K562 (cell line): ENCODE measurements at regions not wholly inside any gene's neighbourhood (a gene's known extent, or its start where the extent isn't known, plus 50 kb on each side); places are given as distances from the start of the nearest gene placed in this dataset.
A peak's percentile ranks its signal among the peaks of the same experiment; 100 is the strongest.

Source experiments
- ATAC-seq: fragments of 200-7000 bp; cut with Tn5 transposase; 3 replicates; pipeline ENCODE4 v1.9.1; 2020; ENCODE audit warnings: moderate library complexity
- BruUV-seq: library from RNA; stranded (reverse); fragments of 400-500 nt; replicated peaks from 2 replicates; lab custom pipeline; 2021; lab: Mats Ljungman, UMichigan
- CTCF ChIA-PET: fragments of 300-600 bp; formaldehyde crosslinking; extraction: SDS; loops from one replicate; lab custom pipeline; 2021; ENCODE audit warnings: low intra/inter-chr PET ratio; lab: Yijun Ruan, JAX
- POLR2A ChIA-PET: fragments of 300-600, 350-650 bp; sonication (Branson Sonifier 250); formaldehyde crosslinking; extraction: SDS; loops from one replicate; lab custom pipeline; 2021; ENCODE audit warnings: antibody characterized with exemption, inconsistent platforms; lab: Yijun Ruan, JAX
- DNase-seq, 4 experiments: peaks; one replicate each; pipeline versions ENCODE4 v3.0.0 to v3.0.0-alpha.2; 2011 to 2018; ENCODE audit warnings: low spot score in 3 of 4, mixed read lengths in 3 of 4; ENCODE audit errors: extremely low read depth in 1 of 4
- FAIRE-seq: peaks from 2 replicates; lab custom pipeline; 2011; peaks lifted over from hg19 to GRCh38; lab: Jason Lieb, UNC
- H2AFZ ChIP-seq: 2 replicates; pipeline ENCODE4 v1.6.0; 2011; ENCODE audit warnings: low read depth, low read length, control low read depth, inconsistent platforms
- H3K27ac ChIP-seq: fragments of 200-600 bp; 3 replicates; pipeline ENCODE4 v1.8.0; 2011; ENCODE audit warnings: low read depth, mild to moderate bottlenecking, control low read depth, inconsistent platforms, low read length, moderate library complexity, mixed read lengths; ENCODE audit errors: extremely low read depth
- H3K27me3 ChIP-seq, 2 experiments: fragments of 300-600 bp in 1 of 2; 2 replicates in 1 of 2; 3 replicates in 1 of 2; pipeline versions ENCODE4 v1.6.0 to v1.8.0; 2011; ENCODE audit warnings: inconsistent platforms in 2 of 2, low read length in 2 of 2, mild to moderate bottlenecking in 1 of 2, mixed read lengths in 1 of 2, moderate library complexity in 1 of 2; ENCODE audit not compliant: control insufficient read depth in 2 of 2, insufficient read depth in 2 of 2
- H3K36me3 ChIP-seq: fragments of 300-600 bp; 3 replicates; pipeline ENCODE4 v1.8.0; 2011; ENCODE audit warnings: mild to moderate bottlenecking, low read length, inconsistent platforms; ENCODE audit not compliant: control insufficient read depth, insufficient read depth
- H3K4me1 ChIP-seq, 2 experiments: fragments of 200-600 bp in 1 of 2; replicated peaks in 1 of 2; 2 replicates in 1 of 2; 3 replicates in 1 of 2; pipeline versions ENCODE4 v1.5.1 to v1.8.0; 2011; ENCODE audit warnings: inconsistent platforms in 2 of 2, low read length in 2 of 2, mild to moderate bottlenecking in 1 of 2, mixed read lengths in 1 of 2, moderate library complexity in 1 of 2; ENCODE audit not compliant: control insufficient read depth in 2 of 2, insufficient read depth in 2 of 2
- H3K4me2 ChIP-seq: 2 replicates; pipeline ENCODE4 v1.6.1; 2011; ENCODE audit warnings: low read length, control low read depth, inconsistent platforms, mixed read lengths; ENCODE audit not compliant: insufficient read depth
- H3K4me3 ChIP-seq: fragments of 200-600 bp; sonication (generic), shearing (Covaris generic); 2 replicates; pipeline ENCODE4 v1.5.1; 2016; ENCODE audit warnings: control low read depth, inconsistent platforms
- H3K79me2 ChIP-seq: fragments of 200-600 bp; 3 replicates; pipeline ENCODE4 v1.8.0; 2011; ENCODE audit warnings: low read length, inconsistent platforms; ENCODE audit not compliant: control insufficient read depth, insufficient read depth
- H3K9ac ChIP-seq, 2 experiments: 2 replicates each; pipeline versions ENCODE4 v1.6.0 to v1.6.1; 2011; ENCODE audit warnings: low read depth in 2 of 2, low read length in 2 of 2, control low read depth in 1 of 2, inconsistent platforms in 1 of 2, mild to moderate bottlenecking in 1 of 2, mixed read lengths in 1 of 2; ENCODE audit not compliant: insufficient read depth in 1 of 2
- H3K9me1 ChIP-seq: one replicate; pipeline ENCODE4 v1.6.0; 2011; ENCODE audit warnings: inconsistent platforms, mild to moderate bottlenecking, low read length, moderate library complexity; ENCODE audit not compliant: control insufficient read depth, insufficient read depth
- H3K9me3 ChIP-seq: replicated peaks from 2 replicates; pipeline ENCODE4 v1.5.1; 2011; ENCODE audit warnings: low read depth, low read length, inconsistent platforms; ENCODE audit not compliant: control insufficient read depth, insufficient read depth
- H4K20me1 ChIP-seq: replicated peaks from 2 replicates; pipeline ENCODE4 v1.6.1; 2011; ENCODE audit warnings: low read length, inconsistent platforms, mixed read lengths; ENCODE audit not compliant: control insufficient read depth, insufficient read depth
- CEBPB ChIP-seq: fragments of 450-650 bp; IDR thresholded peaks from 2 replicates; pipeline ENCODE4 v1.6.1; 2016; ENCODE audit warnings: missing genetic modification characterization, missing compliant biosample characterization
- ZNF561 ChIP-seq: fragments of 450-650 bp; formaldehyde crosslinking; conservative IDR thresholded peaks from 2 replicates; pipeline ENCODE4 v1.4.0; 2020; ENCODE audit warnings: mild to moderate bottlenecking, moderate library complexity
- WGBS: fragments of 100-300 bp; shearing (Covaris generic); methylation state at CpG from one replicate; pipeline ENCODE4 v1.1.6; 2016; ENCODE audit warnings: low coverage, mixed read lengths; ENCODE audit not compliant: insufficient coverage; ENCODE audit errors: missing lambda C conversion rate; 5-methylcytosine and 5-hydroxymethylcytosine counted together
- in situ Hi-C: fragments of 300-500 bp; cut with MboI; formaldehyde crosslinking; loops from 4 replicates; pipeline ENCODE4 v1.15.0; 2018; ENCODE audit warnings: inconsistent platforms, mixed read lengths
- intact Hi-C: fragments of 100-400 bp; cut with micrococcal nuclease; formaldehyde crosslinking; loops from 2 replicates; pipeline ENCODE4 v1.14.2; 2022
- TF ChIP-seq, protein P1 (sequence below): IDR thresholded peaks from 2 replicates; pipeline ENCODE4 v1.6.1; 2016; ENCODE audit warnings: missing genetic modification characterization, missing compliant biosample characterization

DNA sequence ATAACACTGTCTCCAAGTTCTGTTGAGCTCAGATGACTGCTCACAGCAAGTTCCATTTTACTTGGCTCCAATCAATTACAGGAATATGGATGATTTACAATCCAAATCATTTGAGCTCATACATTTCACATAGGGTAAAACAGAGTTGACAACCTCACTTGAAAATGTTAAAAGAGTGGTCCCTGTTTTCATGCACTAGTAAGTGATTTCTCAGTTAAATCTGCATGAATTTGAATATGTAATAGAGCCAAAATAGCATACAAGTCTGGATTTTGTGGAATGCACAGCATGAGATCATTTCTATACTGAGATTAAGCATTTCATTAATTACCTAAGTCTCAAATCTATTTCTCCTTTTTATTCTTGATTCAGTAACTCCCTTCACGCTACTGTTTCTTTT lies 217.6 kb downstream of the SIM1 start (continued):
- TF ChIP-seq ZNF561 (CRISPR knock-in tag), result no peak
- TF ChIP-seq, all 486 proteins: peak for 0

DNA sequence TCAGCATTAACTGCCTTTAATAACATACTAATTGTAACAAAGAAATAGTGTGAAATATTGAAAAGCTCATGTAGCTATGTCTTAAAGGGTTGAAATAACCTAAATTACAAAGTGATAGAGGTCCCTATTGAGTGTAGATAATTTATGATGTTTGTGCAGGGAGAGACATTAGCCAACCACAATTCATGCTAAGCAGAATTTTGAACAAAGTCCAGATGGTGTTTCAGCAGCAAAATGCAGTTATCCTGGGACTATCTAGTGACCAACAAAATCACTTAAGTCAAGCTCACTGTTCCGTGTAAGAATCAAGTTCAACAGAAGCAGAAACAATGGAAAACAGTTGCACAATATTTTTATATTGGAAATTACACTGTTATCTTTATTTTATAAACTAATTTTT lies 218.5 kb downstream of the SIM1 start:
- ATAC-seq (no peak), FAIRE-seq (no peak), DNase-seq (no peak)
- Histone ChIP-seq H3K9me1 (no peaks in the 10 kb centered on the region), H3K36me3 (no peaks in the 10 kb centered on the region), H3K4me3 (no peak overlapping the region), H3K9me3 (no peaks in the 10 kb centered on the region), H3K4me1 (no peaks in the 10 kb centered on the region; a peak in 1 of 5 replicates), H3K27ac (no peak overlapping the region), H2AFZ (no peak overlapping the region), H3K9ac (no peak overlapping the region), H3K27me3 (no peaks in the 10 kb centered on the region), H3K79me2 (no peaks in the 10 kb centered on the region), H4K20me1 (no peaks in the 10 kb centered on the region), H3K4me2 (no peak overlapping the region)
- ChIA-PET POLR2A (interaction anchor here (0.7 to 1.2 kb wide), 2 partner anchors 16 to 219 kb away, joined by 4 to 6 read pairs; no protein-coding TSS in a partner anchor), CTCF (no interaction called here)
- intact Hi-C loops, result no loop called here
- WGBS, result 11% methylated on average over 1 of the region's 1 CpG
- in situ Hi-C loops, result no loop called here
- TF ChIP-seq, protein P1, sequence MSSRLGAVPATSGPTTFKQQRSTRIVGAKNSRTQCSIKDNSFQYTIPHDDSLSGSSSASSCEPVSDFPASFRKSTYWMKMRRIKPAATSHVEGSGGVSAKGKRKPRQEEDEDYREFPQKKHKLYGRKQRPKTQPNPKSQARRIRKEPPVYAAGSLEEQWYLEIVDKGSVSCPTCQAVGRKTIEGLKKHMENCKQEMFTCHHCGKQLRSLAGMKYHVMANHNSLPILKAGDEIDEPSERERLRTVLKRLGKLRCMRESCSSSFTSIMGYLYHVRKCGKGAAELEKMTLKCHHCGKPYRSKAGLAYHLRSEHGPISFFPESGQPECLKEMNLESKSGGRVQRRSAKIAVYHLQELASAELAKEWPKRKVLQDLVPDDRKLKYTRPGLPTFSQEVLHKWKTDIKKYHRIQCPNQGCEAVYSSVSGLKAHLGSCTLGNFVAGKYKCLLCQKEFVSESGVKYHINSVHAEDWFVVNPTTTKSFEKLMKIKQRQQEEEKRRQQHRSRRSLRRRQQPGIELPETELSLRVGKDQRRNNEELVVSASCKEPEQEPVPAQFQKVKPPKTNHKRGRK (tag), result no peak
- 0 out of 2 replicates have a peak, but pooled peaks have one; percentile 22 for TF ChIP-seq CEBPB (tag)
- no TSS peak for BruUV-seq
